Gastrocnemius medialis (tissue), 4 donors: ENCODE measurements at regions not wholly inside any gene's neighbourhood (a gene's known extent, or its start where the extent isn't known, plus 50 kb on each side); places are given as distances from the start of the nearest gene placed in this dataset.

Source experiments
- CTCF ChIP-seq, 5 experiments: fragments of 450-650 bp in 3 of 5; fragments of 200-600 bp in 2 of 5; sonication (generic) in 2 of 5; IDR thresholded peaks in 4 of 5; conservative IDR thresholded peaks in 1 of 5; 1 replicate in 4 of 5; 2 replicates in 1 of 5; pipeline ENCODE4 v1.5.1; 2016 to 2019; ENCODE audit warnings: antibody characterized with exemption in 5 of 5, mild to moderate bottlenecking in 3 of 5, moderate library complexity in 3 of 5
- POLR2A ChIP-seq, 2 donors: fragments of 450-650 bp; IDR thresholded peaks; one replicate each; pipeline ENCODE4 v1.6.1; 2017; ENCODE audit warnings: antibody characterized with exemption in 2 of 2, mild to moderate bottlenecking in 2 of 2, moderate library complexity in 2 of 2

GRCh38 chr13:99654076-99654475 lies 152.8 kb downstream of the TM9SF2 start:
- TF ChIP-seq POLR2A (IDR thresholded peaks at IDR 0.05) (no peak), CTCF (IDR thresholded peaks at IDR 0.05 in 4 of 5, conservative IDR thresholded peaks at IDR 0.05 in 1 of 5) (no peak)
